H4 (cell line): ENCODE measurements at regions not wholly inside any gene's neighbourhood (a gene's known extent, or its start where the extent isn't known, plus 50 kb on each side); places are given as distances from the start of the nearest gene placed in this dataset.
"Not testable (repeated sequence)": the region's sequence is repeated elsewhere in the genome, so short reads cannot be mapped to it uniquely, and the experiment has no call there.

Experiments used
- DNase-seq: peaks from one replicate; pipeline ENCODE4 v3.0.0-alpha.2; 2015; ENCODE audit warnings: low spot score

DNA sequence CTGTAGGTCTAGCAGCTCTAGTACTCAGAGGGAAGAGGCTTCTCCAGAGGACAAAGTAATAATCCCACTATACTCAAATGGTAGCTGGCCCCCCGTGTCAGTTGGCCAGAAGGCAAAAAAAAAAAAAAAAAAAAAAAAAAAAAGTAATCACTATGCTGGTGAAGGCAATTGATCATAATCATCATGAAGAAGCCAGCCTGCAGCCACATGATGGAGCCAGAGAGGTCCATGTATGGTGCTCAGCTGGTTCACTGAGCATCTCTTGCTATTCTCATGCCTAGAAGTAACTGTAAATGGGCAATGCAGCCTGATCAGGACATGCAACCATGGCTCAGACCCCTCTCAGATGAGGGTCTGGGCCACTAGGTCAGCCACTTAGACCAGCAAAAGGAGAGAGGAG is 378.8 kb downstream of the MED13L start:
- DNase-seq = no peak

- peak; percentile 55 for DNase-seq
Measured at GRCh38 chr12:115897729-115898128, 379.8 kb downstream of the MED13L start.

DNA sequence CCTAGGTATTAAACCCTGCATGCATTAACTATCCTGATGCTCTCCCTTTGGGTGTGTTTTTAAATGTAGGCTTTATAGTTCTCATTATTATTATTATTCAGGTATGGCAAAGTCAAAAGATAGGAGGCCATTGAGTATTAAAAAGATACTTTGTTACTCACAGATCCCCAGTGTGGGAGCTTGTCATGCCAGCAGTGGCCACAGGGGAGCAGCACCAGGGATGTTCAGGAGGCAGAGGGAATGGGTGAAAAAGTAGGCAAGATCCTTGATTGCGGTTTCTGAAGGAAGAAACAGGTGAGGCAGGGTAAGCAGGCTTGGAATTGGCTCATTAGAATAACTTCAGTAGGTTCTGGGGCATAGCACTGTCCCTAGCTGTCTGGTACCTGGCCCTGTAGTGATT is 382.2 kb downstream of the MED13L start:
- DNase-seq = no peak

- DNase-seq = no peak
Measured at GRCh38 chr12:115891556-115892164, 385.8 kb downstream of the MED13L start.

DNA sequence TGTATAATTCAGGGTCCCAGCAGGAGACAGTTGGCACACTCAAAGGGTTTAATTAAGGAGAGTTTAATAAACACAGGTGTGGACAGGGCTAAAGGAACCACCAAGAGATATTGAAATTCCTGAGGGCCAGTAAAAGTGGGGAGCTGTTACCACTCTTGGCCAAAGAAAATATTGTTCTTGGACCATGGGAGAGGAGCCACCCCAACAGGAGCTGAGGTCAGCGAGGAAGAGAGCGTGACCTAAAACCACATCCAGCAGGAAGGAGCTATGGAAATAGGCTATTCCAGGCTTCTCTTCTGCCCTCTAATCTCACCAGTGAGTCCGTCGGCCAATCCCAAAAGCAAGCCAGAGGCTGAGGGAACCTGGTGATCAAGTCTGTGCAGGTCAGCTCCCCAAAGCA is 390.8 kb downstream of the MED13L start:
- no peak for DNase-seq

DNA sequence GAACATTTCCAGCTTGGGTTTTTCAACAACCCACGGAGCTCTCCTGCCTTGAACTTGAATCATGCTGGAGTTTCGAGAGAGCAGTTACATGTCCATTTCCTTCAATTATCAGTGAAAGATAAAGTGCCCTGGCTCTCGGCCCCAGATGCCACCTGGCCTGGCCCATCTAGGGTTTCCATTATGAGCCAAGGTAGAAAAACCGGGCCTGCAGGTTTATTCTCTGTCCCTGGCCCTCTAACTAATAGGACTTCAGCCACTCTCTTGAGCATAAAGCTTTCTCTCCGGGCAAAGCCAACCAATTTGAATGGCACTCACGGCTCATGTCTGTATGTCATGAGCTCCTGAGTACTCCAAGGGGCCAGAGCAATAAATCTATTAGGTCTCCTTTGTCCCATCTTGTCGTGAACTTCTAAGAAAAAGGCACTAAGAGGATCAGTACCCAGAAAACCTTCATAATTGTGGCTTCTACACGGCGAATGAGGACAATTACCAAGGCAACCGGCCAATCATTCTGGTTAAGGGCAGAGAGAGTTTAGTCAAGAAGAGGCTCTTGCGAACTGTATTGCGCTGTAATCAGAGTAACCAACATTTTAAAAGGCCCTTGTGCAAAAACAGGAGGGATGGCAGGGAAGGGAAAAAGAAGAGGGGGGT is 392.3 kb downstream of the MED13L start:
- DNase-seq = no peak

DNA sequence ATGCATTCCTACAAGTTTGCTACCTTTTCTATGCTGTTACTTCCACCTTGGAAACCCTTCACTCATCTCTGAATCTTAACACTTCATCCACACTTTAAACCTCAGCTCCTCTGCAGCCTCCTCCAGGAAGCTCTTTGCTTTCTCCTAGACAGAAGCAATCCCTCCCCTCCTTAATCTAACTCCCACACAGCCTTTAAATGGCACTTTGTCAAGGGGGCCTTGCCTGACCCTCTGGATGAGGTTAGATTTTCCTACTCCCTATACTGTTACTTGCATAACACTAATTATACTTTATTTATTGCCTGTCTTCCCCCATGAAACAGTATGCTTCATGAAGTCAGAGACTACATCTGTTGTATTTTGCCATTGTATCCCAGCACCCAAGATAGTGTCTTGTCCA is 394.6 kb downstream of the MED13L start:
- DNase-seq = no peak

GRCh38 chr12:115880238-115880637 is 397.3 kb downstream of the MED13L start:
- no peak for DNase-seq

GRCh38 chr12:115879354-115879753 is 398.1 kb downstream of the MED13L start:
- no peak for DNase-seq

GRCh38 chr12:115873451-115874082 is 403.9 kb downstream of the MED13L start:
- DNase-seq = no peak

- peak; percentile 20 for DNase-seq
Measured at GRCh38 chr12:115872919-115873357, 404.6 kb downstream of the MED13L start.

- DNase-seq = no peak
Measured at GRCh38 chr12:115872212-115872611, 405.3 kb downstream of the MED13L start.

DNA sequence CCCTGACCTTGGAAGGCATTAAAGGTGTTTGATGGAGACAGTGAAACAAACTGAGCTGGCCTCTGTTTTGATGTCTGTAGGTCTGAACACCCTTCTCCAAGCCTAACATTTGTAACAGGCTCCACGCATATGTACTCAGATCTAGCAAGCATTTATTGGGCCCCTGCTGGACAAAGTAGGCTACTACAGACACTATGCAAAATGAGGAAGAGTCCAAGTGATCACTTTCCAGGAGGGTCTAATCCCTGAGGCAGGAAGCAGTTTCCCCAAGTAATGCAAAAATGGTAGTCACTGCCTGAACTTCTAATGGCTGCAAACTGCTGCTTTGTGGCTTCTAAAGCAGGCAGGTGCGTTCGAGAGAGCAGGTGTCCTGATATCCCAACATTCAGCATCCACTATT is 405.8 kb downstream of the MED13L start:
- peak; percentile 43 for DNase-seq

- no peak for DNase-seq
Measured at GRCh38 chr12:115870510-115870909, 407.0 kb downstream of the MED13L start.

GRCh38 chr12:115870021-115870420 is 407.5 kb downstream of the MED13L start:
- no peak for DNase-seq

GRCh38 chr12:115869604-115870003 is 407.9 kb downstream of the MED13L start:
- no peak for DNase-seq

- no peak for DNase-seq
Measured at GRCh38 chr12:115868624-115869023, 408.9 kb downstream of the MED13L start.

DNA sequence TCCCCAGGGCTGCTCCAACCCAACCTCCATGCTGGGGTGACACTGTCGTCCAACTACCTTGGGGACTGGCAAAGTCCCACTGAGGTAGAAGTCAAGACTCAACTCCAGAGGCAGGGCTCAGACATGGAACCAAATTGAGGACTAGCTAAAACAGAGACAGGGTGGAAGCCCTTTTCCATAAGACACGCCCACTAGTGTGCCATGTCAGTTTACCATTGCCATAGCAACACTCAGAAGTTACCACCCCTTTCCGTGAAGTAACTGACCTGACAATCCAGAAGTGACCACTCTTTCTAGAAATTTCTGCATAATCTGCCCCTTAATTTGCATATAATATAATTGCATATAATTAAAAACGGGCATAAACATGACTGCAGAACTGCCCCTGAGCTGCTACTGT is 409.6 kb downstream of the MED13L start:
- DNase-seq = no peak

- peak; percentile 16 for DNase-seq
Measured at GRCh38 chr12:115866909-115867525, 410.5 kb downstream of the MED13L start.

- not testable (repeated sequence) for DNase-seq
Measured at GRCh38 chr12:115866281-115866680, 411.2 kb downstream of the MED13L start.

GRCh38 chr12:115864396-115864795 is 413.1 kb downstream of the MED13L start:
- no peak for DNase-seq

DNA sequence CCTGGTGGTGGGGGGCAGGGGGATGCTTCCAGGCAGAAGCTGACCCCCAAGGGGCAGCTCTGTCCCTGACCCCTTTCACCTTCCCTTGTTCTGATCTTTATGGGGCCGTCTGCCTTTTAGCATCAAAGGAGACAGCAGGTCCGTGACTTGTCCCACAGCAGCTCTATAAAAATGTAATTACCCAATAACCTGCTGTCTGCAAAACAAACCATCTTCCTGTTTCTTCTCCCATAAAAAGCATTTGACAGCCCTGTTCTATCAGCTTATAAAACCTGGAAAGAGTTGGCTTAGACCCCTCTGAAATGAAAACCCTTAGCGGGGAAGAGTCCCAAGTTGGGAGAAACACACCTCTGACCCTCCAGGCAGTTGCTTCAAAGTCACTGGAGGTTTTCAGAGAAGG is 416.9 kb downstream of the MED13L start:
- no peak for DNase-seq

DNA sequence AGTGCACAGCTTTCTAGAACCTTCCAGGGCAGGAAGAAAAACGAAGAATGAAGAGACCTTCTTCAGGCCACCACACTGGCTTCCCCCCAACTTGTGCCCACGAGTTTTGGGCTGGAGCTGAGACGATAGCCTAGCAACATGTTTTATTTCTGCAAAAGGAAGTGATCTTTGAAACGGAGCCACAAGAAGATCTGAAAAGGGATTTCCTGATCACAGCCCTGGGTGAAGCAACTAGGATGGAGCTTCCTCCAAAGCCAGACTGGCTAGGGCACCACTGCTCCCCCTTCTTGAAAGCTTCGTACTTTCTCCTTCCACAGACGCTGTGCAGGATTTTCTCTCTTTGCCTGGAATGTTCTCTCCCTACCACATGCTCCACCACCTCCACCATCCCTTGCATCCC is 418.3 kb downstream of the MED13L start:
- DNase-seq = no peak
